GM21423 (cell line): ENCODE measurements at regions not wholly inside any gene's neighbourhood (a gene's known extent, or its start where the extent isn't known, plus 50 kb on each side); places are given as distances from the start of the nearest gene placed in this dataset.

Experiments used
- ATAC-seq: cut with Tn5 transposase; IDR thresholded peaks from one replicate; pipeline ENCODE4 v1.9.1; 2021; ENCODE audit warnings: mild to moderate bottlenecking, moderate library complexity; ENCODE audit not compliant: unreplicated experiment

- ATAC-seq, result no peak
These were observed 166.1 kb upstream of the LINGO1 start for GRCh38 chr15:77798847-77799246.

- ATAC-seq, result no peak
These were observed 165.6 kb upstream of the LINGO1 start for GRCh38 chr15:77798151-77798835.

- no peak for ATAC-seq
These were observed 164.6 kb upstream of the LINGO1 start for GRCh38 chr15:77797270-77797669.

GRCh38 chr15:77796046-77796729, 163.5 kb upstream of the LINGO1 start:
- no peak for ATAC-seq

GRCh38 chr15:77795446-77795845, 162.7 kb upstream of the LINGO1 start:
- ATAC-seq, result no peak

- no peak for ATAC-seq
These were observed 159.2 kb upstream of the LINGO1 start for GRCh38 chr15:77791941-77792340.

- ATAC-seq, result no peak
These were observed 157.8 kb upstream of the LINGO1 start for GRCh38 chr15:77790481-77790880.

GRCh38 chr15:77786956-77787355, 154.2 kb upstream of the LINGO1 start:
- no peak for ATAC-seq

GRCh38 chr15:77786181-77786890, 153.6 kb upstream of the LINGO1 start:
- ATAC-seq, result no peak

GRCh38 chr15:77784361-77785292, 151.9 kb upstream of the LINGO1 start:
- no peak for ATAC-seq

GRCh38 chr15:77783636-77784035, 150.9 kb upstream of the LINGO1 start:
- ATAC-seq, result no peak

GRCh38 chr15:77782691-77783090, 150.0 kb upstream of the LINGO1 start:
- ATAC-seq, result no peak

GRCh38 chr15:77781946-77782240, 149.2 kb upstream of the LINGO1 start:
- ATAC-seq, result no peak

GRCh38 chr15:77781151-77781945, 148.6 kb upstream of the LINGO1 start:
- no peak for ATAC-seq

GRCh38 chr15:77778802-77779201, 146.1 kb upstream of the LINGO1 start:
- ATAC-seq, result no peak

- no peak for ATAC-seq
These were observed 143.1 kb upstream of the LINGO1 start for GRCh38 chr15:77775837-77776236.

GRCh38 chr15:77775373-77775772, 142.7 kb upstream of the LINGO1 start:
- ATAC-seq, result no peak

- no peak for ATAC-seq
These were observed 141.6 kb upstream of the LINGO1 start for GRCh38 chr15:77774350-77774749.

- no peak for ATAC-seq
These were observed 141.2 kb upstream of the LINGO1 start for GRCh38 chr15:77773903-77774302.

GRCh38 chr15:77772641-77773402, 140.1 kb upstream of the LINGO1 start:
- ATAC-seq, result no peak
